Choroid plexus epithelial cell (primary cell): ENCODE measurements at regions not wholly inside any gene's neighbourhood (a gene's known extent, or its start where the extent isn't known, plus 50 kb on each side); places are given as distances from the start of the nearest gene placed in this dataset.

Source experiments
- DNase-seq: peaks from one replicate; pipeline ENCODE4 v3.0.0-alpha.2; 2010; ENCODE audit warnings: low read depth
- H3K4me3 ChIP-seq: 2 replicates; pipeline ENCODE4 v1.5.1; 2011; ENCODE audit warnings: low read depth, mild to moderate bottlenecking, control low read depth, low read length, moderate library complexity
- TF ChIP-seq, protein P1 (sequence below): conservative IDR thresholded peaks from 2 replicates; pipeline ENCODE4 v1.5.1; 2011; ENCODE audit warnings: low read depth, mild to moderate bottlenecking, control low read depth, inconsistent platforms, low read length, moderate library complexity

DNA sequence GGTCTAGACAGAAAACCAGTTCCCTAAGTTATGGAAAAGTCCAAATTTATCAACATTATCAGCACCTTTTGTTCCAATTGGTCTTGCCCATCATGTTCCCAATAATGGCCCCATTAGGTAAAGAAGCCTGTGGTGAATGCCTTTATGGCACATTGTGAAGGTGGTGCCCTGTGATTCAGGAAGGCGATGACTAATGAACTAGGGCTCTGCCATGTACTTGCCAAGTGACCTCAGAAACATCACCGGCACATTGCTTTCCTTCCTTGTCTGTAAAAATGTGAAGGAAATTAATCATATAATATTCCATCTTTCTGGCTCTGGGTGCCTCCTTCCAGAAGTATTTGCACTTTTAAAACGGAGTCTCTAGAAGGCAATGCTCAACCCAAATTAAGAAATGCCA, 132.3 kb downstream of the UNC5CL start:
- no peak for DNase-seq
- TF ChIP-seq, protein P1, sequence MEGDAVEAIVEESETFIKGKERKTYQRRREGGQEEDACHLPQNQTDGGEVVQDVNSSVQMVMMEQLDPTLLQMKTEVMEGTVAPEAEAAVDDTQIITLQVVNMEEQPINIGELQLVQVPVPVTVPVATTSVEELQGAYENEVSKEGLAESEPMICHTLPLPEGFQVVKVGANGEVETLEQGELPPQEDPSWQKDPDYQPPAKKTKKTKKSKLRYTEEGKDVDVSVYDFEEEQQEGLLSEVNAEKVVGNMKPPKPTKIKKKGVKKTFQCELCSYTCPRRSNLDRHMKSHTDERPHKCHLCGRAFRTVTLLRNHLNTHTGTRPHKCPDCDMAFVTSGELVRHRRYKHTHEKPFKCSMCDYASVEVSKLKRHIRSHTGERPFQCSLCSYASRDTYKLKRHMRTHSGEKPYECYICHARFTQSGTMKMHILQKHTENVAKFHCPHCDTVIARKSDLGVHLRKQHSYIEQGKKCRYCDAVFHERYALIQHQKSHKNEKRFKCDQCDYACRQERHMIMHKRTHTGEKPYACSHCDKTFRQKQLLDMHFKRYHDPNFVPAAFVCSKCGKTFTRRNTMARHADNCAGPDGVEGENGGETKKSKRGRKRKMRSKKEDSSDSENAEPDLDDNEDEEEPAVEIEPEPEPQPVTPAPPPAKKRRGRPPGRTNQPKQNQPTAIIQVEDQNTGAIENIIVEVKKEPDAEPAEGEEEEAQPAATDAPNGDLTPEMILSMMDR, result no peak
- no peak overlapping the region for H3K4me3 ChIP-seq

DNA sequence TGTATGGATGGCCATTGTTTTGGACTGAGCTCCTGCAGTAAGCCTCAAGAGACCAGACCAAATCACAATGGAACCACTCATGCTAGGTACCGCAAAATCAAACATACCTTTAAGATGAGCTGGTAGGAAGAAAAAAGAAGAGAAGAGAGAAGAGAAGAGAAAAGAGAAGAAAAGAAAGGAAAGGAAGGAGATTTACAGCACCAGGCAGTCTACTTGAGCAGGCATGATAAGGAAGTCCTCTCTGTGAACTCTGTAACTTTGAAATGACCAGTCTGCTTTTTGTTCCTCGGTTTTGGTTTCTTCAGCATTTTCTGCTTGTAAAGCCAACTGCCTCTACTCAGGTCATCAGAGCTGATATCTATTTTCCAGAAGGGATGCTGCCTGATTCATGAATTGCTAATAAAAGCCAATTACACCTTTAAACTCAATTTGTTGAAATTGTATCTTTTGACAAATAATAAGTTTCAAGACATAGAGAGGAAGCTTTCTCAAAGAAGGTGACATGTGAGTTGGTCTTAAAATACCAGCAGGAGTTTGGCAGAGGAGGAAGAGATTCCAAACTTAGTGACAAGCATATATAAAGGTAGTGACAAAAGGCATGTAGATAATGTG, 134.3 kb downstream of the UNC5CL start:
- DNase-seq, result no peak
- no peak overlapping the region for H3K4me3 ChIP-seq
- TF ChIP-seq, protein P1, result no peak

DNA sequence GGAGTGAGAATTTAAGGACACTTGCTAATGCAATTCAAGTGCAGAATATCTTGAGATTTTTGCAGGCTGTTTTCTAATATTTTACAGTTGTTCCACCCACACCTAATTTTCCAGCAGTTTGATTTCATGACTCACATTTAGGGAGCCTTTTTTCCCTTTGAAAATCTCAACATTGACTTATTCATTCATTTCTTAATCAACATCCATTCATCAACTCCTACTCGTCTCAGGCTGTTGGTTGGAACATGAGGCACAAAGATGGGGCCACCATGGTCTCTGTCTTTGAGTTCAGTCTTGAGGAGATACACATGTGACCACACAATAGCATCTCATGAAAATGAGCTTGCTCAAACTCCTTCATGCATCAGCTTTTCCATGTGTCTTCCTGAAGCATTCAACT, 135.6 kb downstream of the UNC5CL start:
- H3K4me3 ChIP-seq, result no peak overlapping the region
- TF ChIP-seq, protein P1, result no peak
- DNase-seq, result no peak

DNA sequence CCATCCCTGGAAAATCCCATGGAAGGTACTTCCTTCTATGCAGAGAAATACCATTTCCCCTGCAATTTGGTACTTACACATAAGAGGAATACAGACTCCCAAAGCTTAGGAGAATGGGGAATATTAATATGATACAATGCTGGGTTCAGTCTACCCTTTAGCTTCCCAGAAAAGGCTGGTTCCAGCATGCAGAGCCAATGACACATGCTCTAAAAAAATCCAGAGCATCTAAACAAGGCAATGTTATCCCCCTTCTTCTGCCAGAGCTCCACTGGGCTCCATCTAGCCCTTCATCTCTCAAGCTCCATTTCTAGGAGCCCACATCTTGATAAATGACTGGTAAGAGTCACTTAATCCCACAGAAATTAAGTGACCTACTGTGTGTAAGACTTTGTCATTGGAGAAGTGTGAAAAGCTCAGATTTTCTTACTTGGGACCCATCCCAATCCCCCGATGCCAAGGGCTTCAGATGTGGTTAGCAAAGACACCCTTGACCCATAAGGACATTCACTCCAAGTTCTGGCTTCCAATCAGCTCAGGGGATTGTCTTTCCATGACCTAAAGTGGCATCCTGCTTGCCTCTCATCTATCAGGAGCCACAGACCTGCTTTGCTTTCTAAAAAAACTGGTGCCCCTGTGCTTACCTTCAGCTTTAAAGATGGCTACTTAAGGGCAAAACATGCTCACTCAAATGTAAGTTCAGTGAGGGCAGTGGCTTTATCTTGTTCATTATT, 137.5 kb downstream of the UNC5CL start:
- H3K4me3 ChIP-seq, result no peak overlapping the region
- DNase-seq, result no peak
- TF ChIP-seq, protein P1, result no peak

DNA sequence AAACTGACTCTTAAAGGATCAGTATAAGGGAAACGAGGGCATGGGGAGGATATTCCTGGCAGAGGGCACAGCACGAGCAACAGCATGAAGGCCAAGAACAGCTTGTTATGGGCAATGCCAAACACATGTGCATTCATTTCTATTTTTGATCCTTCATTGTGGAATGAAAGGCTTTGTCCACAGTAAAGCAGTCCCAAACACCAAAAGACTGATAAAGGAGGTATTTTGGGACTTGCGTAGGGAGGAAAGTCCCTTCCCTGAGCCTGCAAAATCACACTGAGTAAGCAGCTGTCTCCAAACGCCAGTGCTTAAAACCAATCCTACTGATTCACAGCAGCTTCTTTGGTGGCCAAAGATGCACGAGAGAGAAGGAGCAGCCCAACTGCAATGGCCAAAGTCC, 138.2 kb downstream of the UNC5CL start:
- TF ChIP-seq, protein P1, result no peak

DNA sequence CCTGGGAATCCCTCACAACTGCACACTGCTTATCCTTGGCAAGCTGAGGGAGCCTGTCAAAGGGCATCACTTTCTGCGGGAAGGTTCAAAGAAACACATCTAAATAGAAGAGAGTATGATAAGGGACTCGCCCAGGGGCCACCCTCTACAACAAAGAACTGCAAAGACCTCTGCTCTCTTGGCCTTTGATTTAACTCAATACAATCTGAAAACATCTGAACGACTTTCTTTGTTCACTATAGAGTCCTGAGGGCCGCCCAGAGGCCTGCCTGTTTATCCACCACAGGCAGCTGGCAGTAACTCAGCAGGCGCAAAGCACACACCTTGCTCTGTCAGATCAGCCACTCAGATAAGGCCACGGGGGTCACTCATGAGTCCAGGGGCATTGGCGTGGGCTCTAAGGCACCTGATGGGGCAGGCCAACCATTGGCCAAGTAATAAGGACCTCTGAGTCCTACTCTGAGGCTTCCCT, 139.3 kb downstream of the UNC5CL start:
- TF ChIP-seq, protein P1, result no peak
- no peak overlapping the region for H3K4me3 ChIP-seq
- no peak for DNase-seq

More for the DNA sequence above, 138.2 kb downstream of the UNC5CL start:
- H3K4me3 ChIP-seq, result no peak overlapping the region
- DNase-seq, result no peak

DNA sequence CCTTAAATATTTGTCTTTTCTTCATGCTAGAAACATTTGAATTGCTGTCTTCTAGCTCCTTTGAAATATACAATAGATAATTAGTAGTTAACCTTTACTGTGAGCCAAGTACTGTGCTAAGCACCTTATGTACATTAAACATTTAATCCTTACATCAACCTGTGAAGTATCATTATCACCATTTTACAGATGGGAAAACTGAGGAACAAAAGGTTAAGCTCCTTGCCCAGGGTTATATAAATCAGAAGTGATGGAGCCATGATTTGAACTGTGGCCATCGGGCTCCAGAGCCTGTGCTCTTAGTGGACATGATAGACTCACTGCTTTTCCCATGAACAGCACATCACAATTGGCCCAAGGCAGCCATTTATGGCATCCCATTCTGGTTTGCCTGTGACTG, 140.9 kb downstream of the UNC5CL start:
- no peak overlapping the region for H3K4me3 ChIP-seq
- DNase-seq, result no peak
- TF ChIP-seq, protein P1, result no peak
